Activated T-helper 2 cell treated with anti-CD3 and anti-CD28 coated beads, Interferon-gamma antibody, Interleukin-2, Interleukin-4, amounts not matched to agents 10 μg/mL and 5 μg/mL and 100 μg/mL, durations not matched to agents 14 hours and 24 hours and 36 hours (primary cell): ENCODE measurements at regions not wholly inside any gene's neighbourhood (a gene's known extent, or its start where the extent isn't known, plus 50 kb on each side); places are given as distances from the start of the nearest gene placed in this dataset.
"Not testable (repeated sequence)": the region's sequence is repeated elsewhere in the genome, so short reads cannot be mapped to it uniquely, and the experiment has no call there.

Source experiments
- DNase-seq: peaks from one replicate; pipeline ENCODE4 v3.0.0; 2021; ENCODE audit warnings: low spot score
- H3K27ac Mint-ChIP-seq: one replicate; pipeline ENCODE4 v1.8.0; 2021; ENCODE audit warnings: mixed read lengths
- H3K27me3 Mint-ChIP-seq: one replicate; pipeline ENCODE4 v1.8.0; 2021; ENCODE audit warnings: low read depth, mixed read lengths
- H3K36me3 Mint-ChIP-seq: one replicate; pipeline ENCODE4 v1.8.0; 2021; ENCODE audit warnings: low read depth, mixed read lengths
- H3K4me1 Mint-ChIP-seq: one replicate; pipeline ENCODE4 v1.8.0; 2021; ENCODE audit warnings: low read depth, mixed read lengths
- H3K4me3 Mint-ChIP-seq: one replicate; pipeline ENCODE4 v1.8.0; 2021; ENCODE audit warnings: low read depth, mild to moderate bottlenecking, moderate library complexity, mixed read lengths
- H3K9me3 Mint-ChIP-seq: one replicate; pipeline ENCODE4 v1.8.0; 2021; ENCODE audit warnings: mixed read lengths
- intact Hi-C: fragments of 100-400 bp; cut with micrococcal nuclease; formaldehyde crosslinking; loops from one replicate; pipeline ENCODE4 v1.15.1; 2023

DNA sequence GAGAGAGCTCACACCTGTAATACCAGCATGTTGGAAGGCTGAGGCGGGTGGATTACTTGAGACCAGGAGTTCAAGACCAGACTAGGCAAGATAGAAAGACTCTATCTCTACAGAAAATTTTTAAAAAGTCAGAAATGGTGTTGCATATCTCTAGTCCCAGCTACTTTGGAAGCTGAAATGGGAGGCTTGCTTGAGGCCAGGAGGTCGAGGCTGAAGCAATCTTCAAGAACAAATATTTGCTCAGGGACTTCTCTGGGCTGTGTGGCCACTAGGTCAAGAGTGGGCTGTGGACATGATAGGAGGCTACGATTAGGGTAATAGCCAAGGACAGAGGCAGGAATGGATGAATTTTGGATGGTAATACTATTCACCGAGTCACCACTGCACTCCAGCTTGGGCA is 135.8 kb upstream of the PEG3 start:
- Mint-ChIP-seq H3K4me1 (no peaks in the 10 kb centered on the region), H3K9me3 (peaks cover 51% of the 10 kb centered on the region)
- intact Hi-C loops, result no loop called here

GRCh38 chr19:56976995-56977906 is 136.7 kb upstream of the PEG3 start:
- no peak overlapping the region for H3K4me3 Mint-ChIP-seq
- DNase-seq, result no peak
- peaks cover 54% of the 10 kb centered on the region for H3K9me3 Mint-ChIP-seq
- no peaks in the 10 kb centered on the region for H3K4me1 Mint-ChIP-seq
- intact Hi-C loops, result no loop called here
- H3K27me3 Mint-ChIP-seq, result no peaks in the 10 kb centered on the region
- no peak overlapping the region for H3K27ac Mint-ChIP-seq
- no peaks in the 10 kb centered on the region for H3K36me3 Mint-ChIP-seq

More for the DNA sequence above, 135.8 kb upstream of the PEG3 start:
- Mint-ChIP-seq H3K27me3 (no peaks in the 10 kb centered on the region), H3K4me3 (no peak overlapping the region), H3K36me3 (no peaks in the 10 kb centered on the region), H3K27ac (no peak overlapping the region)
- DNase-seq, result no peak

- Mint-ChIP-seq H3K4me3 (no peak overlapping the region), H3K27me3 (no peaks in the 10 kb centered on the region), H3K36me3 (no peaks in the 10 kb centered on the region), H3K27ac (no peak overlapping the region), H3K4me1 (no peaks in the 10 kb centered on the region), H3K9me3 (peaks cover 52% of the 10 kb centered on the region)
- intact Hi-C loops, result no loop called here
- no peak for DNase-seq
These were observed 137.6 kb upstream of the PEG3 start for GRCh38 chr19:56978023-56978565.

DNA sequence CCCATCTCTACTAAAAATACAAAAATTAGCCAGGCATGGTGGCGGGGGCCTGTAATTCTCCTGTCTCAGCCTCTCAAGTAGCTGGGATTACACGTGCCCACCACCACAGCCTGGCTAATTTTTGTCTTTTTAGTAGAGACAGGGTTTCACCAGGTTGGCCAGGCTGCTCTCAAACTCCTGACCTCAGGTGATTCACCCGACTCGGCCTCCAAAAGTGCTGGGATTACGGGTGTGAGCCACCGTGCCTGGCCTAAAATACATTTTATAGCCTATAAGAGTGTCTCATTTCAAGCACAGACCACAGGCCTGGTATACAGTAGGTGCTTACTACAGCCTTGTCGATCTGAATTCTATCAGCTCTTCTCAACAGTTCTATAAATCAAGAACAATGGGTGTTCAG is 139.5 kb upstream of the USP29 start:
- H3K27ac Mint-ChIP-seq, H3K4me1 Mint-ChIP-seq, DNase-seq, H3K4me3 Mint-ChIP-seq, H3K36me3 Mint-ChIP-seq, H3K27me3 Mint-ChIP-seq, intact Hi-C loops: not testable (repeated sequence)
- H3K9me3 Mint-ChIP-seq, result peaks cover 57% of the 10 kb centered on the region

GRCh38 chr19:56980906-56981305 is 138.9 kb upstream of the USP29 start:
- Mint-ChIP-seq H3K36me3 (no peaks in the 10 kb centered on the region), H3K9me3 (peaks cover 61% of the 10 kb centered on the region), H3K4me1 (no peaks in the 10 kb centered on the region), H3K27ac (no peak overlapping the region), H3K27me3 (no peaks in the 10 kb centered on the region), H3K4me3 (no peak overlapping the region)
- intact Hi-C loops, result no loop called here
- no peak for DNase-seq

DNA sequence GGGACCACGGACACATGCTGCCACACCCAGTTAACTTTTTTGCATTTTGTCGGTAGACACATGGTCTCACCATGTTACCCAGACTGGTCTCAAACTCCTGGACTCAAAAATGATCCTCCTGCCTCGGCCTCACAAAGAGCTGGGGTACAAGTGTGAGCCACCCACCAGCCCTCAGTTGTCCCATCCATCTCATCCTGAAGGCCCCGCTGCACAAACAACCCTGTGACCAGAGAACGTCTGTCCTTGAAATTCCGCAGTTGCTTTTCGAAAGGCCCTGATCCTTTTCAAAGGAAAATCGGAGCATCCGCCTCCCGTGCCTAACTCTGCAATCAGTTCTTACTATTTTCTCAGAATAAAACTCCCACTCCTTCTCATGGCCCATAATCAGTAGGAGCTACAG is 138.3 kb upstream of the USP29 start:
- H3K4me3 Mint-ChIP-seq, H3K4me1 Mint-ChIP-seq, H3K27me3 Mint-ChIP-seq, intact Hi-C loops, H3K27ac Mint-ChIP-seq, DNase-seq, H3K36me3 Mint-ChIP-seq: not testable (repeated sequence)
- H3K9me3 Mint-ChIP-seq, result peaks cover 66% of the 10 kb centered on the region

DNA sequence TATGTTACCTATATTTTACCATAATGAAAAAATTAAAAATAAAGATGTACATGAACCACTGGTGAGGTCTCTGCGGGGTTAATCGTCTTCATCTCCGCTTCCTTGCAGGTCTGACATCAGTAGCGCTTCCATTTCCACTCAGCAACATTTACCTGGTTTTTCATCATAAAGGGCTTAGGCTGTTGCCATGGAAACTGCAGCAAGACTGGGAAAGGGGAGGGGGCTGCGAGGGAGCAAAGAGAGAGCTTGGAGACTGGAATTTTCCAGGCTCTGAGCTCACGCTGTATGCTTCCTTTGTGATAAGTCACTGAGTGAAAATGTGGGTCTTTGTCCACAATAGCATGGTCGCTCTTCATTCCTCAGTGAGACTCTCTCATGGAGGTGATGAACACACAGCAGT is 136.6 kb upstream of the USP29 start:
- H3K27me3 Mint-ChIP-seq, result no peaks in the 10 kb centered on the region
- H3K36me3 Mint-ChIP-seq, result no peaks in the 10 kb centered on the region
- H3K4me3 Mint-ChIP-seq, result no peak overlapping the region
- intact Hi-C loops, result no loop called here
- DNase-seq, result no peak
- no peaks in the 10 kb centered on the region for H3K4me1 Mint-ChIP-seq
- no peak overlapping the region for H3K27ac Mint-ChIP-seq
- H3K9me3 Mint-ChIP-seq, result peaks cover 68% of the 10 kb centered on the region

GRCh38 chr19:56983804-56984203 is 136.0 kb upstream of the USP29 start:
- DNase-seq, result no peak
- no peaks in the 10 kb centered on the region for H3K36me3 Mint-ChIP-seq

GRCh38 chr19:56986386-56986785 is 133.4 kb upstream of the USP29 start:
- Mint-ChIP-seq H3K36me3 (no peaks in the 10 kb centered on the region), H3K27ac (no peak overlapping the region), H3K27me3 (no peaks in the 10 kb centered on the region), H3K4me3 (no peak overlapping the region), H3K9me3 (peaks cover 77% of the 10 kb centered on the region), H3K4me1 (no peaks in the 10 kb centered on the region)
- DNase-seq, result no peak
- intact Hi-C loops, result no loop called here

More at GRCh38 chr19:56983804-56984203, 136.0 kb upstream of the USP29 start:
- Mint-ChIP-seq H3K4me1 (no peaks in the 10 kb centered on the region), H3K27ac (no peak overlapping the region), H3K9me3 (peaks cover 73% of the 10 kb centered on the region), H3K27me3 (no peaks in the 10 kb centered on the region), H3K4me3 (no peak overlapping the region)
- intact Hi-C loops, result no loop called here

- no peaks in the 10 kb centered on the region for H3K27me3 Mint-ChIP-seq
- no peaks in the 10 kb centered on the region for H3K36me3 Mint-ChIP-seq
- H3K9me3 Mint-ChIP-seq, result peaks cover 72% of the 10 kb centered on the region
- H3K4me1 Mint-ChIP-seq, result no peaks in the 10 kb centered on the region
- intact Hi-C loops, result no loop called here
- H3K27ac Mint-ChIP-seq, result no peak overlapping the region
- no peak for DNase-seq
- H3K4me3 Mint-ChIP-seq, result no peak overlapping the region
These were observed 132.6 kb upstream of the USP29 start for GRCh38 chr19:56987184-56987583.

DNA sequence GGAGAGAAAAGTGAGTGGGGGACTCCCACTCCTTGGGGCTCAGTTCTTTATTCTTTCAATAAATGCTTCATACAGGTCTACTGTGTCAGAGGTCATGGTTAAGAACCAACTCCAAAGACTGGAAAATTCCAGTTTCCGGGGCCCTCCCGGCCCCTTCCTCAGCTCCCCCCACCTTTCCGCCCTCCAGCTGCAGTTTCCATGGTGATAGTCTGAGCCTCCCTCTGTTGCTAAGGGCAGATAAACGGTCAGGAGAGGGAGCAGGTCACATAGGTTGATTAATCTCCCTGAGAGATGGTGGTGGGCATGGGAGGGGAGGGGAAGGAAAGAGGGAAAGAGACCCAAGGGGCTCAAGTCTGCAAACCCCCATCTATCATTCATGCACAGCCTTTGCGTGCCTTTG is 131.5 kb upstream of the USP29 start:
- Mint-ChIP-seq H3K27ac (no peak overlapping the region), H3K4me3 (no peak overlapping the region), H3K4me1 (no peaks in the 10 kb centered on the region), H3K9me3 (peaks cover 75% of the 10 kb centered on the region), H3K27me3 (no peaks in the 10 kb centered on the region), H3K36me3 (no peaks in the 10 kb centered on the region)
- no peak for DNase-seq
- intact Hi-C loops, result no loop called here

DNA sequence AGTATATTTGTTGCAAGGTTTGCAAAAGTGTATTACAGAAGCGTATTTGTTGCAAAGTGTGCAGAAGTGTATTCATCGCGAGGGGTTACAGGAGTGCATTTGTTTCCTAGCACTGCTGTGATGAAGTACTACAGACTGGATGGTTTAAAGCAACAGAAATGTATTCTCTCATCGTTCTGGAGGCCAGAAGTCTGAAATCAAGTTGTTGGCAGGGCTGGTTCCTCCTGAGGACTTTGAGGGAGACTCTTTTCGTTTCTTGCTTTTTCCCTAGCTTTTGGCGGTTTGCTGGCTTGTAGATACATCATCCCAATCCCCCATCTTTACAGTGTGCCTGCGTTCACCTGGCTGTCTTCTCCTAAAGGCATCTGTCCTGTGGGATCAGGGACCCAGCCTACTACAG is 127.9 kb upstream of the USP29 start:
- intact Hi-C loops, result no loop called here
- H3K4me3 Mint-ChIP-seq, result no peak overlapping the region
- H3K36me3 Mint-ChIP-seq, result peaks cover 3% of the 10 kb centered on the region
- no peaks in the 10 kb centered on the region for H3K4me1 Mint-ChIP-seq
- no peak overlapping the region for H3K27ac Mint-ChIP-seq
- H3K9me3 Mint-ChIP-seq, result peaks cover 65% of the 10 kb centered on the region
- DNase-seq, result no peak
- no peaks in the 10 kb centered on the region for H3K27me3 Mint-ChIP-seq

DNA sequence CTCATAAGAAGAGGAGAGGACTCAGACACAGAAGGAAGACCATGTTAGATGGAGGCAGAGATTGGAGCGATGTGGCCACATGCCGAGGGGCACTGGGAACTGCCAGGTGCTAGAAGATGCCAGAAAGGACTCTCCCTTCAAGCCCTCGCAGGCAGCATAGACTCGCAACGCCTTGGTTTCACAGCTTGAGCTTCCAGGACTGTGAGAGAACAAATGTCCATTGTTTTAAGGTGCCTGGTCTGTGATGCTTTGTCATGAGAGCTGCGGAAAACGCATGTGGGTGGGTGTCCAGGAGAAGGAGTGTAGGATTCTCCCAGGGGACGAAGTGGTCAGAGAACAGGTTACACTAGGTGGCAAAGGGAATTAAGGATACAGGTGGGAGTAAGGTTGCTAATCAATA is 125.9 kb upstream of the USP29 start:
- no peaks in the 10 kb centered on the region for H3K27me3 Mint-ChIP-seq
- no peak overlapping the region for H3K27ac Mint-ChIP-seq
- H3K9me3 Mint-ChIP-seq, result peaks cover 55% of the 10 kb centered on the region
- no peak for DNase-seq
- intact Hi-C loops, result no loop called here
- no peaks in the 10 kb centered on the region for H3K4me1 Mint-ChIP-seq
- no peak overlapping the region for H3K4me3 Mint-ChIP-seq
- H3K36me3 Mint-ChIP-seq, result peaks cover 3% of the 10 kb centered on the region
